HCT116 (cell line): ENCODE measurements at regions not wholly inside any gene's neighbourhood (a gene's known extent, or its start where the extent isn't known, plus 50 kb on each side); places are given as distances from the start of the nearest gene placed in this dataset.

ENCODE experiments used
- POLR2A ChIP-seq: IDR thresholded peaks from 2 replicates; pipeline ENCODE4 v1.7.0; 2011; ENCODE audit warnings: borderline replicate concordance; ENCODE audit not compliant: insufficient read depth, insufficient read length; ENCODE audit errors: extremely low read depth
- POLR2AphosphoS5 ChIP-seq: IDR thresholded peaks from 2 replicates; pipeline ENCODE4 v1.6.1; 2011; ENCODE audit warnings: mild to moderate bottlenecking, low read depth, low read length, moderate library complexity
- TF ChIP-seq, protein P1 (sequence below): IDR thresholded peaks from 2 replicates; pipeline ENCODE4 v1.6.1; 2012

DNA sequence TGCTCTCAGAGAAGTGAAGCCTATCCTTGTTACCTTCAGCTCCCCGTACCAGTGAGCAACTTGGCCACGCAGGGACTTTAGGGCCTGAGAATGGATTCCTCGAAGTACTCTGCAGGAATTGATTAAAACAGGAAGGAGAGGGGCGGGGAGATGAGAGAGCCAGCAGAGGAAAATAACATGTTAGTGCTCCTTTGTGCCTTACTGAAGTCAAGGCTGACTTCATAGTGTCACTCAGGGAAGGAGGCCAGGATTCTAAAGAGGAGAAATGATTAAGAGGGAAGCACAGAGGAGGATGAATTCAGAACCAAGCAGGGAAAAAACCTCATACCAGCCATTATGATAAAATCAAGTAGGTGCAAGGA, 195.6 kb upstream of the RHOBTB1 start:
- TF ChIP-seq POLR2A (no peak), POLR2AphosphoS5 (no peak)
- TF ChIP-seq, protein P1, sequence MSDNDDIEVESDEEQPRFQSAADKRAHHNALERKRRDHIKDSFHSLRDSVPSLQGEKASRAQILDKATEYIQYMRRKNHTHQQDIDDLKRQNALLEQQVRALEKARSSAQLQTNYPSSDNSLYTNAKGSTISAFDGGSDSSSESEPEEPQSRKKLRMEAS: no peak
